NK-92 treated with Interleukin-12 subunit alpha and Interleukin-12 subunit beta, amount 100 ng/mL, for 24 hours (cell line): ENCODE measurements at regions not wholly inside any gene's neighbourhood (a gene's known extent, or its start where the extent isn't known, plus 50 kb on each side); places are given as distances from the start of the nearest gene placed in this dataset.

Experiments used
- DNase-seq: peaks from one replicate; lab custom pipeline; 2025; lab: John Stamatoyannopoulos, UW

DNA sequence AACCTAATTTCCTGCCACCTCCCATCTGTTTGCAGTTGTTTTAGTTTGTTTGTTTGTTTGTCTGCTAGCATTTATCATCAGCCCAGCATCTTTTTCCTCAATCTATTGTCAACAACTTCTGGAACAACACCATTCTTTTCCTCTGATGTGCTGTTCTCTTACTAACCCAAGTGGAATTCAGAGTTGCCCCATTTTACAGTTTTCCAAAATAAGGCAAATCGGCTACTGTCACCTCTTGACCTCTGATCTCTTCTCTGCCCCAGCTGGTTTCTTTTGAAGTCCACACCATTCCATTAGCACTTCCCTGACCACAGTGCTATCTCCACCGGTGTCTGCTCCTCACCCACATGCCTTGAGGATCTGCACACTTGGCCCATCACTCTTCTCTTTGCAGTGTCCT is 102.4 kb downstream of the EFNB2 start:
- DNase-seq: no peak

DNA sequence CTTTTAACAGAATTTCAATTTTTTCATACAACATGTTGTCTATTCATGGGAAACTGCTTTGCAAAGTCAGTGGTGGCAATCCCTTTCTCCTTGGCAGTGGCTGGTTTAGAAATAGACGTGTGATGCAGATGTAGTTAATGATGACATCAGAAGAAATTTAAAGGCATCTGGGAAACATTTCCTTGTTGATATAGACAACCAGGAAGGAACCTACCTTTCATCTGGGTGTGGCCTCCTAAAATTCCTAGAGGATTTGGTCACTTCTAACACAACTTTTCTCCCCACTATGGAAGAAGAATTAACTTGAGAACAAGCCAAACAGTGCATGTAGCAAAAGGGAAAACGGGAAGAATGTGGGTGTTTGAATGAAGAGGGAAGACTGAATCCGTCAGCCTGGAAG is 102.8 kb downstream of the EFNB2 start:
- DNase-seq: no peak

DNA sequence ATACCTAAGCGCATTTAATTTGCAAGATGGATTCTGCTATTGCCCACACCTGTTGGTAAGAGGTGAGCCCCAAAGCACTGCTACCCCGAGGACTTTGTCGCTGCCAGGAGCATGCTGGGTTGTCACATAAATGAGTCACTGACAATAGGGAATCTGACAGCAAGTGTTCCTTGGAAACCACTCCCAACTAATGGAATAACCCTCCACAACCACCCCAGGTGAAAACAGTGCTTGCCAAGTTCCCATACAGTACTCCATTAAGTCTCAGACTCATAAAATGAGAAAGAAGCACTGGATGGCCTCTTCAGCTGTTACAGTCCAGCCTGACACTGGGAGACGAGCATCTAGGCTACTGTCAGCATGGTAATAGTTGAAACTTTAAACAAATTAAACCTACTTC is 108.6 kb downstream of the EFNB2 start:
- no peak for DNase-seq

DNA sequence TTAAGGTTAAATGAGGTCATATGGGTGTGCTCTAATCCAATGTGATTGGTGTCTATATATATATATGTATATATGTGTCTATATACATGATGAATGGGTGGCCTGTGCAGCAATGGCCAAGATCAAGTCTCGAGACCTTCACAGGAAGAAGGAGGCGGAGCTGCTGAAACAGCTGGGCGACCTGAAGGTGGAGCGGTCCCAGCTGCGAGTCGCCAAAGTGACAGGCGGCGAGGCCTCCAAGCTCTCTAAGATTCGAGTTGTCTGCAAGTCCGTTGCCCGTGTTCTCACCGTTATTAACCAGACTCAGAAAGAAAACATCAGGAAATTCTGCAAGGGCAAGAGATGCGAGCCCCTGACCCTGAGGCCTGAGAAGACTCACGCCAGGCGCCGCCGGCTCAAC is 109.8 kb downstream of the EFNB2 start:
- DNase-seq: no peak

DNA sequence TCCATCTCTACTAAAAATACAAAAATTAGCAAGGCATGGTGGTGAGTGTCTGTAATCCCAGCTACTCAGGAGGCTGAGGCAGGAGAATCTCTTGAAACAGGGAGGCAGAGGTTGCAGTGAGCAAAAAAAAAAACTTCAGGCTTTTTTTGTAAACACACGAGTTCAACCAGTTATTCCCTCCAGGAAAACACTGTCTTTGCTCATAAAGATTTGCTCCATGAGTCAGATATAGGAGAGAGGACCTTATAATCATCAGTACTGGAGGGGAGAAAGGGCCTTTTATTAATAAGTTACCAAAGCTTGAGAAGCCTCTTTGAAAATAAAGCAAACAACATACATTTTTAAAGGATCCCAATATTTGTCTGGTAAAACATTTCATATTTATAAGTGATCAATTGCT is 110.7 kb downstream of the EFNB2 start:
- DNase-seq: no peak

DNA sequence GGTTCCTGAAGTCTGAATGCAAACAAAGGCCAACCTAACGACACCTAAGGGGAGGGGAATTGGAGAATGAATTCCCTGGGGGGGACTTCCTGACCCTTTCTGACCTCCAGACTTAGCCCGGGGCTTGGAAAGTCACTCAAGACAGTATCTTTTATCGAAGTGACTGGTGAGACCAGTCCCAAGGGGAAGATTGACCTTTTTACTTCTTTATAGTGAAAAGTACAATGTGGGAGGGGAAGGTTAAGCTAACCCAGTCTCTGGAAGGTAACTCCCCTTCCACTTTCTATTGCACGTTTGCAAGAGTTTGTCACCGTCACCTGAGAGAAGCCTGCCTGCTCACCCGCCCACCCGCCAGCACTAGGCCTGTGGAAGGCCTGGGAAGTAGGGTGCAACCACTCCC is 111.9 kb downstream of the EFNB2 start:
- no peak for DNase-seq

DNA sequence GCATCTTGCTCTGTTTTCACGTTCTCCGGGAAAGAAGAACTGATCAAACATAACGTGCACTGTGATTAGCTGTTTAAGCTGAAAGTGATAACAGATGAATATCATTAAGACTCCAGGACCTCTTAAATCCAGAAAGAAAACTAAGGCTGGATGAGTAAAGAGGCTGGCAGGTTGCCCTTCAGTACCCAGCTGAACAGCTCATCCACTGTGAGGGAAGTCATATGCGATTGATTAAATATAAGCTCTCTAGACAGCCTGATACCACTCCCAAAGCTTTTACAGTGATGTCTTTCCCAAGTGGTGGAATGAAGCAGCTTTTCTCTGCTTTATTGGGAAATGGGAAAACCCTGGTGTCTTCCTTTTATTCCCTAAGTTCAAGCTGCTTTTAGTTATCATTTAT is 116.9 kb downstream of the EFNB2 start:
- DNase-seq: no peak

DNA sequence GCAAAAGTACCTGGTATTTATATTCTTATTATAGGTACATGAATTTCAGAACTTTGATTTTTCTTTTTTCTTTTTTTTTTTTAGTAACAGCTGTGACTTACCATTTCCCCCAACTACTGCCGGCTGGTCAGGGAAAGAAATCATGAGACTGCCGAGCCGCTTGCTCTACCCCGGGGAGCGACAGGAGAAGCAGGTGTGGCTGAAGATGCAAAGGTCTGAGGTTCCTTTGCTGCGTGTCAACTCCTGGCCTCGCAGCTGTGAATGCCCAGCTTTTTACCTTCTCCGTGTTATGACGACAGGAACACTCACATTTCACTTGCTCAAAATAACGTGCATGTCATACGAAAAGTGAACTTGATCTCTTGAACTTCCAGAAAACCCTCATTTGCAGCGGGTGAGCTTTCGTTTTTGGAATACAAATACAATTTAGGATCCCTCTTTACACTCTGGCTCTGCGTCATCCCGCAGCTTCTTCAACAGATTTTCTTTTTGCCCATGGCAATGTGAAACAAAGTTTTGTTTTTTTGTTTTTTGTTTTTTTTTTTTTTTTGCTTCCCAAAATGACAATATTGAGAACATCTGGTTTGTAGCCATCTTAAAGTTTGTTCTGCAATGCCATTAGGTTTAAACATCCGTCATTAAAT is 117.9 kb downstream of the EFNB2 start:
- no peak for DNase-seq

DNA sequence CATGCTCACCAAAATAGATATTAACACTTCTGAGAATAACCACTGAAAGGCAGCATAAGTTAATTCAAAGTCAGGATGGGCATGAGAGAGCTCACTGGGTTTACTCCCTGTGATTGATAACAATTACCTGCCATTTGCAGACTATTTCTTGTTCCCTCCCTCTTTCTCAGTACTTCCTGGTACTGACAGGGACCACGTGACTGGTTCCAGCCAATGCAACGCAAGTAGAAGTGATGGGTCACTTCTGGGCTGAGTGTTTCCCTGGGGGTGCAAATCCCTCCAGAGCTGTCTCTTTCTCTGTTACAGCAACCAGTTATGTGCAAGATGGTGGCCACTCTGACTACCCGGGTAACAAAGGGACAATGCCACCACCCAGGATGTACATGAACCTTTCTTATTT is 118.8 kb downstream of the EFNB2 start:
- no peak for DNase-seq

DNA sequence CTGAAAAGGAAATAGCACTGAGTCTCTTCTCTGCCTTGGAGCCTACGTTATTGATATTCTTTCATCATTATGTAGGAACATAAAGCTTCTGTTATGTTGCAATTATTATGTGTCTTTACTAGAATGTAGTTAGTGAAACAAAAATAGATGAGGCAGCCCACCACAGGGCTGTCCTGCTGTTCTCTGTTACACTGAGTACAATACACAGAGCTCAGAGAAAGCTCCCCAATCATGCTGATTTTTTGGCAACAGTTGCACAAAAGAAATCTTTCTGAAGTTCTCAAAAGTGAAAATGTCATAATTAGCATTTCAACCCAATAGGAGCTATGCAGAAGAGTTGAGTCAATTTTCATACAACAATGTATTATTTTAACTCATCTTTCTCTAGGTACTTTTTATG is 119.5 kb downstream of the EFNB2 start:
- DNase-seq: no peak

DNA sequence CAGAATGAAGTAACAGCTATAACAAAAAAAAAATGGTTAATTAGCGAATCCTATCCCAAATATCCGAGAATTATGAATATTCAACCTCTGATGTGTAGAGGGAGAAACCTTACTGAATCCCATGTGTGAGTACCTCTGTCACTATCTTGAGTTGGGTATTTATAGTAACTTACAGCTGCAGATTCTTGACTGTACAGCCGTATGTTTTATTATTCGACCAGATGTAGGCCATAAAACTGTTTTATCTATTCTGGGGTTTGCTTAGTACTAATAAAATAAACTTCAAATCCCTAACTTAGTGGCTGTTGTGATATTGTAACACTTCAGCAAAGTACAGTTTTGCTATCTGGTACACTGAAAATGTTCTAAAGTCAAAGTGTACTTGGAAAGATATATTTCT is 120.0 kb downstream of the EFNB2 start:
- no peak for DNase-seq

DNA sequence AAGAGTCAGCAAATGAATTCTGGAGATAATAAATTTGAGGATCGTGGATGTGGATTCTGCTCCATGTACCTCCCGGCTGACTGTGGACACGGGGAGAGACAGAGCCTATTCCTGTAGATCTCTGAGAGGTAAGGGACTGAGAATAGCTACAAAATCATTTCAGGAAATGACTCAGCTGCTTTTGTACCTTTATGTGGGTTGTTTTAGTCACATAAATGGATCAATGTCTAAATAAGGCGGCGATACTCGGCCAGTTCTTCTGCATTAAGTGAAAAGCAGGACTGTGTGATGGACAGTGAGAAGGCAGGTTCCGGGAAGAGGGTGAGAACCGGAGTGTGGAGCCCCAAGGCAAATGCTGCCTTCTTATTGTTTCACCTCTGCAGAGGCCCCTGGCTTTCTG is 128.1 kb downstream of the EFNB2 start:
- DNase-seq: no peak

DNA sequence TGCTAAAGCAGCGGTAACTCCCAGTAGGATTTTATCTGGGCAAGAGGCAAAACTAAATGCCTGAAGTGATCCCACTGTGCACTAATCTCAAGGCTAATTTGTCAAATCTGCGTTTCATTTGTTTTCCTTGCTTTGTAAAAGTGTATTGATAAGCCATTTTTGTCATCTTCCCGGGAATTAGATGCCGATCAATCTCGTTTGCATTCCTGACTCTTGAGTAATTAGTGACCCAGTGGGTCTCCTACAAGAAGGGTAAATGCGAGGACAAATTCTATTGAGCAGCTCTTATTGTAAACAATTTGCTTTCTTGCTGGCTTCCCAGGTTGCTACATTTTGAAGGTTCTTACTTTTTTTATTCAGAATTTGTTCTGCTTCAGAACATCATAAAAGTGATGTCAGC is 129.7 kb downstream of the EFNB2 start:
- no peak for DNase-seq

DNA sequence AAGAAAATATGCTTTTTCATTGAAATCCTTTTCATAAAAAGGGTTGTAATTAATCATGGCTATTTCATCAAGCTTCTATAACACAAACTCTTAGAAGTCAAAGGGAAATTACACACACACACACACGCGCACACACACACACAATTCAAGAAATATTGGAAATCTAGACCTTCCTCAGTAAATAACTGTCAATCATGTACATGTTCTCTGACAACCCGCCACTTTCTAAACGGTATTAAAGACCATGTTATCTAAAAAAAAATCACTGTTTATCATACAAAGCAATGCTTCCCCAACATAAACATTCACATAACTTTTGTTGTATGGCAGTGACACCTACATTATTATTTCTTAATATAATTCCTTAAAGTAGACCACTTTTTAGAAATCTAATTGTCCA is 132.2 kb downstream of the EFNB2 start:
- DNase-seq: no peak

DNA sequence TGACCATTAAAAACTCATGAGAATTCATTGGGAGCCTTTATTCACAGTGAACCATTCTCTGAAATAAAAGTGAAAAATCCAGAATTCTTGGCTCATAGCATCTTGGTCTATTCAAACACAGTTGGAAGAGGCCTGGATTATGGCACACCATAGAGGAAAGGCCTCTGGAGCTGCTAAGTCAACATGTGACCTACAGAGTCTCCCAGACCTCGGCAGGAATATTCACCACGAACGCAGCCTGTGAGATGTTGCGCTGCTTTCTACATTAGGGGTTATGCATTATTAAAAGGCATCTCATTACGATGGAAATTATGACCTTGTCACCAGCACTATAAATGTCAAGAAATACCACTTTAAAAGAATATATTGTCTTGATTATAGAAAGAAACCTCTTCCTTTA is 132.6 kb downstream of the EFNB2 start:
- no peak for DNase-seq

DNA sequence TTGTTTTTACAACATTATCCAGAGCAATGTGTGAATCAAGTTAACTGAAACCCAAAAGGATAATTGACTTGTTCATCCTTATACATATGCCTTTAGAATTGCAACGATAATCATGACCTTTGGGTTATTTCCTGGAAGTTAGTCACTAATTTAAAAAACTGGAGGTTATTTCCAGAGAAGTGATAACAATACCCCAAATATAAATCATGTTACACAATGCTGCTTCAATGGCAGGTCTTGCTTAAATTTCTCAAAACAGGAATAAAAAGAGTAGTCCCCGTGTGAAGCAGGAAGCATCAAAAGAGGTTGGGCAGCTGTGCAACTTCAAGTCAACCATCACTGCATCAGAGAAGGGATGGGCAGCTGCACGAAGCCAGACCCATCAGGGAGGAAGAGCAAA is 134.4 kb downstream of the EFNB2 start:
- no peak for DNase-seq

DNA sequence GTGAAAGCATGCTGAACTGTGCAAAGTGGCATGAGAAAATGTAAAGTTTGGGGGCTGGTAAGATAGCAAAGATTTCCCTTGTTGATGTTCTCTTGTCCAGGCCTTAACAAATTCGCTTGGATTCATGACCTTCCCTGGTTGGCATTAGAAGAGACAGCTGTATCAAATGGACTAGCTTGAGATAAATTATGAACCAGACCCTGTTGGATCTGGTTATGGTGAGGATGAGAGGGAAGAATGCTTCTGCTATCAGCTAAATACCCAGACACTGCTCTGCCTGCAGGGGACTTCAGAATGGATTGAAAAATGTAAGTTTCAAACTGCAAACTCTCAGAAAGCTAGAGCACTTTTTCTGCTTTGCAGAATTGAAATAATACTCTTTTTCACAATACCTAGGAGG is 135.2 kb downstream of the EFNB2 start:
- no peak for DNase-seq

DNA sequence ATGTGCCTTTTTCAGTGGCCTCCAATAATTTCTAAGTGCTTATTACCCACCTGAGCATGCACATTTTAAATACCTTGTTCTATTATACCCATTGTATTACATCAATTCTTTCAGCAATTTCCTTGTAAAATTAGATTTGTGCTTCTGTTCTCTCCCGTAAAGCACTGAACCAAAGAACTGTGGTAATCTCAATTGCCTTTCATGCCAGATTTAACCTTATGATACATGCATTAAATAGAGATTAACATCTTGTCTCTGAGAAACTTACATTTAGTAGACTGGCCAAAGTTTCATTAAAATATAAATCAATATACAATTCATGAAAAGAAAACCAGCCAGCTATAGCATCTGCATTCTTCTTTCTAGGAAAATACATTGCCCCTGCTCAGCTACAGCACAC is 137.2 kb downstream of the EFNB2 start:
- no peak for DNase-seq

DNA sequence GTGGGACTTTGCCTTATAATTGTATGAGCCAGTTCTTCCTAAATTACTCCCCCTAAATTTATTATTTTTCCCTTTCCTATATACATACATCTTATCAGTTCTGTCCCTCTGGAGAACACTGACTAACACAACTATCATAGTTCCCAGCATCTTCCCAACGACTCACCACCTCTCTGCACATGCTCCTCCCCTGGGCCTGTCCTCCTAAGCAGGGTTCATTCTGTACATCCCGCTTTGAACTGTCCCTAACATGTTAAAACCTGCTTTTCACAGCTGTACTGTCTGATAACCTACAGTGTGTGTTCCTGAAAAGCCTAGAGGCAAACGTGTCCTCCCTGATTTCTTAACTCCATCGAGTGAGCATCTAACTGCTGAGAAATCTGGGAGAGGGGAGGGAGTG is 141.7 kb downstream of the EFNB2 start:
- DNase-seq: no peak

DNA sequence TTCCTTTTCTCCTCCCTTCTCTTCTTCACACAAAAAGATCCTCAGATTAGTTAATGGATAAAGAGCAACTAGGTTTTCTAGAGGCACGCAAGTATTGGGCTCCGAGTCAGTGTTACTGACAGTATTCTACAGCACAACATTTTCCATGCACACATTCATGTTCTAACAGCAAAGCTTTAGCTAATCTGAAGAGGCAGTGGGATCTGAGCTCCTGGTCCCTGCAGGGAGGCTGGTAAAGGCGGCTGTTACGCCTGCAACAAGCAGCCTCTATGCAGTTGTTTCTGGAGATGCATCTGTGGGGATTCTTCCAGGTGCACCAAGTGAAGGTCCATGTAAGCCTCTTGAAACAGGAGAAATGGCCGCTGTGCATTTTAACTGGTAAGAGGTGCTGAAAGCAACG is 143.8 kb downstream of the EFNB2 start:
- DNase-seq: no peak

DNA sequence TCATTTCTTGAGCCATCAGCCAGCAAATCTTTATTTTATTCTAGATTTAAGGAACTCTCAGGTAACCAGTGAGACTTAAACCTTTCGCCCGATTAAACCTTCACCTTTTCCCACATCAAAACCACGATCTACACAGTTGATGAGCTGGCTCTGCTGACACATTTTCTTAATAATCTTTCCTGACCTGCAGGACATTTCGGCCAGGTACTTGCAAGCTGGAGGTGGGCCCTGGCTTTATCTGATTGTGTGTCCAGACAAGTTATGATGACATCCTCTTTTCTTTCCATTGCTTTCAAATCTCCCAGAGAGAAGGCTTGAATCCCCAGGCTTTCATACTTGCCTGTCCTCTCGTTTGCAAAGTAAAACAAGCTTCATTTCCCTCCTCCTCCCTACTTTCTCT is 144.2 kb downstream of the EFNB2 start:
- no peak for DNase-seq

DNA sequence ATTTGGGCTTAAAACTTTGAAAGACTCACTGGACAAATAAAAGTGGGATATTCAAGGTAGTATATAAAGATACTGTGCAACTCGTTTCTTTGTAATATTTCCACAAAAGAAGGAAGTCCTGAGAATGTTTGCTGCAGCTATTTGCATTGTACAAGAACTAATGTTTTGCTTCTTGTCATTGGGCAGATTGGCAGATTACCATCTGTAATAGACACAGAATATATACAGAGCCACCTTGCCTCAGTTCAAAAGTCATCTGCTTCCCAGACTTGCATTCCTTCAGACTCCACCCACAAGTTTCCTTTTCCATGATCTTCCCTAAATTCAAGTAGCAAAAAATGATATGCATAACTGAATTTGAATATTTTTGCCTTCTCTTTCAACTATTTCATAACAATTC is 145.1 kb downstream of the EFNB2 start:
- DNase-seq: no peak

DNA sequence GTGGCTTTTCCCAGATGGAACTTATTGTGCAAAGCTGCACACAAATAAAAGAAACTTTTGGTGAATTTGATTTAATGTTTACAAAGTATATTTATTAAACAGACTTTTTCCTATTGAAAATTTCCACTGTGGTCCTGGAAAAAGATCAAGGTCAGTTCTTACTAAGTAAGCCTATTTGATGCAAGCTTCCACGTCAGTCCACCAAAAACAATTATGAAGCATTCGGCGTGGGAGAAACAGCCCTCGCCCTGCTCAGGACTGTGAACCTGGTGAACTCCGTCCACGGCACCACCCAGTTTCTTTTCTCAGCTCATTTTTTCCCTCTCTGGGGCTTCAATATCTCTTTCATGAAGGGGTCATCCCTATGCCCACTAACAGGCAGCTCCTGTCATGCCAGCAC is 149.8 kb downstream of the EFNB2 start:
- DNase-seq: no peak

DNA sequence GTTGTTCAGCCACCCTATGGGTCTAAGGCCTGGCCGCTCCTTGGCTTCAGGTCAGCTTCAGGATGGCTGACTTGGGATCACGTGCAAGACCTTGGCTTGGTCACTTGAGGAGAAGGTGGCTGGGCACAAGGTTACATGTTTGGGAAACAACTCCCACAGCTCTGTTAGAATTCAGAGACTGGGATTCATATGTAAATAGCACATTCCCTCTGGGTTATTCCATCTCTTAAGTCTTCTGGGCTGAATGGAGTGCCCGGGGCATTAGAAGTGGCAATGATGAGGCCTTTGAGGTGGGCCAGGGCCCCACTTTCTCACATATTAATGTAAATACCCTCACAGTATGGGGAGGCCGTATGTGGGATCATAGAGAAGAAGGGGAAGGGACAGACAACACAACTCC is 150.9 kb downstream of the EFNB2 start:
- no peak for DNase-seq

DNA sequence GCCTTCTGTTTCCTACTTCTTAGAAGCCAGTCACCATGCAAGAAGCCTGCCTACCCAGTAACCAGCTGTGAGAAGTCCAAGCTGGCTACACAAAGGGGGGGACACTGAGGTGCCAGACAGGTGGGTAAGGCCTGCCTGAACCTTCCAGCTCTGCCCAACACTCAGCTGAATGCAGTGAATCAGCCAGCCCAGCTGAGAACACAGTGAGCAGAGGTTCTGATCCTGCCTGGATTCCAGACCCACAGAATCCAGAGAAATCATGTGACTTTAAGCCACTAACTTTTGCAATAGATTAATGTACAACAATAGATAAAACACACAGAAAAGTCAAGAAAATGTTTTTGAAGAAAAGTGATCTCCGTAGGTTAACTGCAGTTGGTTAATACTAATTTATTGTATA is 151.7 kb downstream of the EFNB2 start:
- no peak for DNase-seq
